Prostate gland (tissue), 2 donors: ENCODE measurements at regions not wholly inside any gene's neighbourhood (a gene's known extent, or its start where the extent isn't known, plus 50 kb on each side); places are given as distances from the start of the nearest gene placed in this dataset.

Source experiments
- DNase-seq: peaks from one replicate; pipeline ENCODE4 v3.0.0-alpha.2; 2019; ENCODE audit warnings: low spot score
- H3K27ac ChIP-seq, 2 donors: fragments of 200-600 bp; sonication (generic); 2 replicates each; pipeline ENCODE4 v1.5.1; 2017 to 2019
- H3K27me3 ChIP-seq: fragments of 200-600 bp; sonication (generic); replicated peaks from 2 replicates; pipeline ENCODE4 v1.5.1; 2019; ENCODE audit not compliant: insufficient read depth
- H3K36me3 ChIP-seq, 2 donors: fragments of 200-600 bp; sonication (generic); 1 replicate in 1 of 2; 2 replicates in 1 of 2; pipeline versions ENCODE4 v1.5.1 to v1.8.1; 2017 to 2019
- H3K4me1 ChIP-seq: fragments of 200-600 bp; sonication (generic); replicated peaks from 2 replicates; pipeline ENCODE4 v1.5.1; 2019
- H3K4me3 ChIP-seq, 2 donors: fragments of 200-600 bp; sonication (generic); 2 replicates each; pipeline ENCODE4 v1.5.1; 2017 to 2019
- H3K9me3 ChIP-seq: fragments of 200-600 bp; sonication (generic); 2 replicates; pipeline ENCODE4 v1.5.1; 2017
- CTCF ChIP-seq, 4 experiments: fragments of 200-600 bp in 2 of 4; fragments of 450-650 bp in 2 of 4; sonication (generic) in 2 of 4; IDR thresholded peaks; 1 replicate in 3 of 4; 2 replicates in 1 of 4; pipeline ENCODE4 v1.5.1; 2016 to 2019; ENCODE audit warnings: antibody characterized with exemption in 4 of 4, mild to moderate bottlenecking in 2 of 4, moderate library complexity in 2 of 4
- POLR2A ChIP-seq: fragments of 450-650 bp; IDR thresholded peaks from one replicate; pipeline ENCODE4 v1.6.1; 2016; ENCODE audit warnings: antibody characterized with exemption, mild to moderate bottlenecking
- POLR2AphosphoS5 ChIP-seq: sonication (generic); formaldehyde crosslinking; IDR thresholded peaks from one replicate; pipeline ENCODE4 v1.6.1; 2017; ENCODE audit warnings: antibody characterized with exemption
- WGBS: methylation state at CpG from one replicate; pipeline ENCODE4 v1.1.5; 2018; 5-methylcytosine and 5-hydroxymethylcytosine counted together
- intact Hi-C: fragments of 100-400 bp; cut with DNase I; formaldehyde crosslinking; loops from one replicate; pipeline ENCODE4 v1.14.2; 2022

- no peak overlapping the region for H3K4me3 ChIP-seq
- no peaks in the 10 kb centered on the region for H3K9me3 ChIP-seq
- intact Hi-C loops, result no loop called here
- WGBS, result 89% methylated on average over 7 of the region's 7 CpGs
- no peak for DNase-seq
- no peaks in the 10 kb centered on the region for H3K4me1 ChIP-seq
- H3K27me3 ChIP-seq, result no peaks in the 10 kb centered on the region
- no peaks in the 10 kb centered on the region for H3K36me3 ChIP-seq
- H3K27ac ChIP-seq, result no peak overlapping the region
- TF ChIP-seq CTCF (IDR thresholded peaks at IDR 0.05), result no peak
- TF ChIP-seq POLR2A, result no peak
- TF ChIP-seq POLR2AphosphoS5, result no peak
These were observed 129.1 kb upstream of the BOD1 start for GRCh38 chr5:173745557-173745956.

DNA sequence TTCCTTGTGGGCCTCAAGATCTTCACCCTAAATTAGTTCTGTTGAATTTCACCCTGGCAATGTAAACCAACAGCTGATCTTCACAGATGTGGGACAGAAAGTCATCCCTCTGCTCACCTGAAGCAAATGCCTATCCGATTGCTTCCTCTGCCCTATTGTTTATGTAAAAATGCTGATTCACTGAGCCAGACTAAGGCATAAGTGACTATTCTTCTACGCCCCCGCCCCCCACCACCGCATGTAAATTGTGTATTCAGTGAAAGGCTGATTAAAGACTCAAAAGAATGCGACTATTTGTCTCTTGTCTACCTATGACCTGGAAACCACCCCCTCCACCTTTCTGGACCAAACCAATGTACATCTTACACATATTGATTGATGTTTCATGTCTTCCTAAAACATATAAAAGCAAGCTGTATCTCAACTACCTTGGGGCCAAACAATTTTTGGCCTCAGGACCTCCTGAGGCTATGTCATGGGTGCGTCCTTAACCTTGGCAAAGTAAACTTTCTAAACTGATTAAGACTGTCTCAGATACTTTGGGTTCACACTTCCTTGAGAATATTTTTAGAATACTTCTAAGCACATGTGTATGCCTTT is 129.7 kb upstream of the BOD1 start:
- TF ChIP-seq POLR2AphosphoS5, result no peak
- TF ChIP-seq CTCF (IDR thresholded peaks at IDR 0.05), result no peak
- no peak for TF ChIP-seq POLR2A
- Histone ChIP-seq H3K4me3 (no peak overlapping the region), H3K9me3 (no peaks in the 10 kb centered on the region), H3K27ac (no peak overlapping the region), H3K36me3 (no peaks in the 10 kb centered on the region), H3K4me1 (no peaks in the 10 kb centered on the region), H3K27me3 (no peaks in the 10 kb centered on the region)
- WGBS, result 88% methylated on average over 6 of the region's 6 CpGs
- intact Hi-C loops, result no loop called here
- DNase-seq, result no peak

DNA sequence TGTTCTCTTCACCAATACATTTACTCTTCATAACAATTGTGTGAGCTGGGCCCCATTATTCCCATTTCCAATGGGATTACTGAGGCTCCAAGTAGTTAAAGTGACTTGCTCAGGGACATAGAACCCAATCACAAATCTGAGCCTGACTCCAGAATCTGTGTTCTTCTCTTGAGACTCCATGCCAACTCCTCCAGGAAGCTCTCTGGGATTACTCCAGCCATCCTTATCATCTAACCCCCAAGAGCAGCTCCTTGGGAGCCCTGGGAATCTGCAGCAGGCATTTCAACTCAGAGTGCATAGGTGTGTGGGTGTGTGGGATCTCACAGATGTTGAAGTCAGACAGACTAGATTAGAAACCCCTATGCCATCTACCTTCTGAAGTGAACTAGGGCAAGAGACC is 131.4 kb upstream of the BOD1 start:
- Histone ChIP-seq H3K27ac (no peak overlapping the region), H3K27me3 (no peaks in the 10 kb centered on the region), H3K4me1 (no peaks in the 10 kb centered on the region), H3K36me3 (no peaks in the 10 kb centered on the region), H3K4me3 (no peak overlapping the region), H3K9me3 (no peaks in the 10 kb centered on the region)
- DNase-seq, result no peak
- no peak for TF ChIP-seq CTCF (IDR thresholded peaks at IDR 0.05)
- no peak for TF ChIP-seq POLR2AphosphoS5
- TF ChIP-seq POLR2A, result no peak
- intact Hi-C loops, result no loop called here

DNA sequence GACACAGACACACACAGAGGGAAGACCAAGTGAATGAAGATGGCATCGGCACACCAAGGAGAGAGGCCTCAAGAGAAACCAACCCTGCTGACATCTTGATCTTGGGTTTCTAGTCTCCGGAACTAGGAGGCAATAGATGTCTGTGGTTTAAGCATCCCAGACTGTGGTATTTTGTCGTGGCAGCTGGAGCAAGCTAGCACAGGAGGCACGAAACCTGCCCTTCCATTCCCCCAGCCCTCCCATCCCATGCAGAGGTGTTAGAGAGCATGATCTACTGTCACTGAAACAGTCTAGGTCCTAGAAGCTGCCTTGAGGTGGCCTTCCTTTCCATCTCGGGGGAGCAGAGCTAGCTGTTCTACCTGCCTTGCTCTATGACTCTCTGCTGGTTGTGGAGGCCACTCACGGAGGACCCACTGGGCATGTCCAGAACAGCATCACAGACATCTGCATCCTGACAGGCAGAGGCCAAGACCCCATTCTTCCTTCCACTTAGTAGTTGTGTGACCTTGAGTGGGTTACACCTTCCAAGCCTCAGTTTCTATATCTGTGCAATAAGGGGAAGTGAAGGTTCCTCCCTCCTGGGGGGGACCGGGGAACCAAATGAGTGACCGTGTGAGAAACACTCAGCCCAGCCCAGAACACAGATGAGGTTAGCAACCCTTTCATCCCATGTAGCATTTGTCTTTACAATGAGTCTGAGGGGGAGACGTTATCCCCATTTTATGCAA is 134.3 kb upstream of the BOD1 start:
- no peak overlapping the region for H3K4me3 ChIP-seq
- H3K36me3 ChIP-seq, result no peaks in the 10 kb centered on the region
- intact Hi-C loops, result loop anchor here (5.0 kb wide), 1 partner anchor 222 kb away; no protein-coding TSS in a partner anchor
- no peaks in the 10 kb centered on the region for H3K4me1 ChIP-seq
- no peak overlapping the region for H3K27ac ChIP-seq
- WGBS, result 94% methylated on average over 9 of the region's 9 CpGs
- DNase-seq, result no peak
- no peaks in the 10 kb centered on the region for H3K9me3 ChIP-seq
- H3K27me3 ChIP-seq, result no peaks in the 10 kb centered on the region
- TF ChIP-seq CTCF (IDR thresholded peaks at IDR 0.05), result no peak

- Histone ChIP-seq H3K27ac (no peak overlapping the region), H3K27me3 (no peaks in the 10 kb centered on the region), H3K36me3 (no peaks in the 10 kb centered on the region), H3K9me3 (no peaks in the 10 kb centered on the region), H3K4me3 (no peak overlapping the region), H3K4me1 (no peaks in the 10 kb centered on the region)
- DNase-seq, result no peak
- 91% methylated on average over 5 of the region's 5 CpGs for WGBS
- TF ChIP-seq CTCF (IDR thresholded peaks at IDR 0.05) (no peak), POLR2AphosphoS5 (no peak), POLR2A (no peak)
- intact Hi-C loops, result loop anchor here (5.0 kb wide), 1 partner anchor 221 kb away; no protein-coding TSS in a partner anchor
These were observed 134.8 kb upstream of the BOD1 start for GRCh38 chr5:173751266-173751600.
